ENCODE measurements at regions not wholly inside any gene's neighbourhood (a gene's known extent, or its start where the extent isn't known, plus 50 kb on each side); places are given as distances from the start of the nearest gene placed in this dataset.

- no peak for DNase-seq (ENCODE audit: low spot score)
- no peak for TF ChIP-seq CTCF (IDR thresholded peaks at IDR 0.05)
- ATAC-seq (ENCODE audit: low FRiP score) = no peak
These were observed 55.1 kb upstream of the STARD13 start for GRCh38 chr13:33340631-33341030.

DNA sequence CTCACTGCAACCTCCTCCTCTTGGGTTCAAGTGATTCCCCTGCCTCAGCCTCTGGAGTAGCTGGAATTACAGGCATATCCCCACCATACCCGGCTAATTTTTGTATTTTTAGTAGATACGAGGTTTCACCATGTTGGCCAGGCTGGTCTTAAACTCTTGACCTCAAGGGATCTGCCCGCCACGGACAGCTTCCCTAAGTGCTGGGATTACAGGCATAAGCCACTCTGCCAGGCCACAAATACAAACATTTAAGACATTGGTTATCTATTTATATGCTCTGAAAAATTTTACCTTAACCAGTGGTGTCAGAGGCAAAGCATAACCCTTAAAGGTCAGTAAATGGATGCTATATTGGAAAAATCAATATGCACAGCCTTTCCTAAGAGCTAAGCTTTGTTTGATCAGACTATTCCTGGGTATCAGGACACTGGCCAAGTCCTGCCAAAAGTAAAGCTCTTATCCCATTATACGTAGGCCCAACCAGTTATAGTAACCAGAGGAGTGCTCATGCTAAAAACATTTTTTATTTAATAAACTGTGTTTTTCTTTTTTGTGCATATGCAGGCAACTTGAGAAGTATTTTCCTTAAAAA, 56.4 kb upstream of the STARD13 start:
- DNase-seq (ENCODE audit: low spot score) = no peak
- TF ChIP-seq CTCF (IDR thresholded peaks at IDR 0.05) = no peak
- no peak for ATAC-seq (ENCODE audit: low FRiP score)

DNA sequence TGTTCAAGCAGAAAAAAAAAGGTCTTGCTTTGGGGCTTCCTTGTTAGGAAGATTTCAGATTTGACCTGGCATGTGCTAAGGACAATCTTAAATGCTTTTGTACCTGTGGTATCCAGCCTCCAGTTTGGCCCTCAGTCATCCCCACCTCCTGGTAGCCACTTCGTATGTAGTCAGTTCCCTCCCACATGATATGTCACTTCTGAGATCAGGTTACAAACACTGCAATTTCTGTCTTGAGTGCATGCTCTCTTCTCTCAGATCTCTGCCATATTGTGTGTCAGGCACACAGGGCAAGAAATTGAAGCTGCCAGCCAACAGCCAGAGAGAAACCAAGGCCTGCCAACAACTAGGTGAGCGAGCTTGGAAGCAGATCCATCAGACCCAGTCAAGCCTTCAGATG, 60.3 kb upstream of the STARD13 start:
- DNase-seq (ENCODE audit: low spot score) (no peak), ATAC-seq (ENCODE audit: low FRiP score) (no peak)
- TF ChIP-seq CTCF (IDR thresholded peaks at IDR 0.05) = no peak

- DNase-seq (ENCODE audit: low spot score) = no peak
- no peak for TF ChIP-seq CTCF (IDR thresholded peaks at IDR 0.05)
- ATAC-seq (ENCODE audit: low FRiP score) = no peak
These were observed 62.3 kb upstream of the STARD13 start for GRCh38 chr13:33347861-33348260.

DNA sequence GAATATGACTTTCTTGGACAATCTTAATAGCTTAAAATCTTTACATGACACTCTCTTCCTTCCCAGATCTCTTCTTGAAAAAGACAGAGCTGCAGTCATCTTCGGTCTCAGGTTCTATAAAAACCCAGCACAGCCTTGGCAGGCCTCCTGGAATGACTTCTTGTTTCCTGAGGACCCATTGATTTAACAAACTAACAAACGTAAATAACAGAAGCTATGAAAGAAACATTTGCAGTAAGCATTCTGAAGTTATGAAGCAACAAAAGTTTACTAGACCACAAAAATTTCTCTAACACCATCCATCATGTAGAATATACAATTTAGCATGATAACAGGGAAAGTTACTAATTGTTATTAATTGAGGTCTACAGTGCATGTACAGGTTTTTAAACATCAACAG, 62.8 kb upstream of the STARD13 start:
- TF ChIP-seq CTCF (IDR thresholded peaks at IDR 0.05) = no peak
- no peak for ATAC-seq (ENCODE audit: low FRiP score)

GRCh38 chr13:33349288-33349985, 63.9 kb upstream of the STARD13 start:
- DNase-seq (ENCODE audit: low spot score) (no peak), ATAC-seq (ENCODE audit: low FRiP score) (peak; percentile 13)
- TF ChIP-seq CTCF (IDR thresholded peaks at IDR 0.05) = no peak

More for the DNA sequence above, 62.8 kb upstream of the STARD13 start:
- no peak for DNase-seq (ENCODE audit: low spot score)

Data from omental fat pad (tissue), 3 donors.